SHP77 (cell line): ENCODE measurements at regions not wholly inside any gene's neighbourhood (a gene's known extent, or its start where the extent isn't known, plus 50 kb on each side); places are given as distances from the start of the nearest gene placed in this dataset.

Experiments used
- DNase-seq, 2 experiments: peaks; one replicate each; lab custom pipeline; 2025; lab: John Stamatoyannopoulos, UW

- no peak for DNase-seq
Measured at GRCh38 chr20:18999086-18999485, 185.5 kb downstream of the SCP2D1 start.

GRCh38 chr20:19000078-19000477 lies 186.5 kb downstream of the SCP2D1 start:
- no peak for DNase-seq

- no peak for DNase-seq
Measured at GRCh38 chr20:19001177-19001576, 187.6 kb downstream of the SCP2D1 start.

GRCh38 chr20:19003366-19004336 lies 190.1 kb downstream of the SCP2D1 start:
- no peak for DNase-seq

- DNase-seq: no peak
Measured at GRCh38 chr20:19004975-19005374, 191.4 kb downstream of the SCP2D1 start.

GRCh38 chr20:19008497-19008896 lies 194.9 kb downstream of the SCP2D1 start:
- no peak for DNase-seq

GRCh38 chr20:19009081-19009688 lies 195.6 kb downstream of the SCP2D1 start:
- no peak for DNase-seq

- no peak for DNase-seq
Measured at GRCh38 chr20:19012676-19013075, 199.1 kb downstream of the SCP2D1 start.

- DNase-seq: no peak
Measured at GRCh38 chr20:19013907-19014306, 198.5 kb upstream of the SLC24A3 start.

- no peak for DNase-seq
Measured at GRCh38 chr20:19015351-19016139, 196.9 kb upstream of the SLC24A3 start.

- no peak for DNase-seq
Measured at GRCh38 chr20:19016140-19016497, 196.3 kb upstream of the SLC24A3 start.

GRCh38 chr20:19017104-19017690 lies 195.2 kb upstream of the SLC24A3 start:
- no peak for DNase-seq

GRCh38 chr20:19018881-19019280 lies 193.6 kb upstream of the SLC24A3 start:
- DNase-seq: no peak

GRCh38 chr20:19019734-19020364 lies 192.6 kb upstream of the SLC24A3 start:
- DNase-seq: no peak

GRCh38 chr20:19021406-19022117 lies 190.9 kb upstream of the SLC24A3 start:
- DNase-seq: no peak

GRCh38 chr20:19022118-19022575 lies 190.3 kb upstream of the SLC24A3 start:
- DNase-seq: no peak

GRCh38 chr20:19022791-19023448 lies 189.5 kb upstream of the SLC24A3 start:
- no peak for DNase-seq

- DNase-seq: no peak
Measured at GRCh38 chr20:19024296-19025035, 188.0 kb upstream of the SLC24A3 start.

- DNase-seq: no peak
Measured at GRCh38 chr20:19025430-19026120, 186.9 kb upstream of the SLC24A3 start.
